K562 (cell line): ENCODE measurements at regions not wholly inside any gene's neighbourhood (a gene's known extent, or its start where the extent isn't known, plus 50 kb on each side); places are given as distances from the start of the nearest gene placed in this dataset.

Source experiments
- DIDO1 ChIP-seq: fragments of 450-650 bp; IDR thresholded peaks from 2 replicates; pipeline ENCODE4 v1.6.1; 2016; ENCODE audit warnings: low read depth, missing biosample characterization, missing genetic modification characterization
- GTF2E2 ChIP-seq: fragments of 200-800 bp; sonication (Bioruptor generic); IDR thresholded peaks from 2 replicates; pipeline ENCODE4 v1.6.1; 2016; ENCODE audit warnings: missing genetic modification characterization, missing compliant biosample characterization
- HNRNPL ChIP-seq: fragments of 200-400 bp; formaldehyde crosslinking; IDR thresholded peaks from 2 replicates; pipeline ENCODE4 v1.6.1; 2017; ENCODE audit warnings: low read depth, mild to moderate bottlenecking, low read length
- HNRNPLL ChIP-seq: fragments of 200-400 bp; formaldehyde crosslinking; IDR thresholded peaks from 2 replicates; pipeline ENCODE4 v1.6.1; 2017; ENCODE audit warnings: low read length, low read depth, mild to moderate bottlenecking; ENCODE audit not compliant: poor library complexity, severe bottlenecking
- JUNB ChIP-seq: fragments of 450-650 bp; formaldehyde crosslinking; conservative IDR thresholded peaks from 2 replicates; pipeline ENCODE4 v1.4.0; 2020; ENCODE audit warnings: mild to moderate bottlenecking
- KAT7 ChIP-seq: sonication (generic); formaldehyde crosslinking; IDR thresholded peaks from 2 replicates; pipeline ENCODE4 v1.8.0; 2022; ENCODE audit warnings: missing genetic modification reagents, mild to moderate bottlenecking, borderline replicate concordance
- NCOA4 ChIP-seq: fragments of 450-650 bp; IDR thresholded peaks from 2 replicates; pipeline ENCODE4 v1.6.1; 2018; ENCODE audit warnings: mild to moderate bottlenecking; ENCODE audit not compliant: partially characterized antibody
- PHB2 ChIP-seq: fragments of 450-650 bp; IDR thresholded peaks from 2 replicates; pipeline ENCODE4 v1.6.1; 2017; ENCODE audit warnings: low read depth
- SAFB ChIP-seq: fragments of 200-400 bp; formaldehyde crosslinking; IDR thresholded peaks from 2 replicates; pipeline ENCODE4 v1.6.1; 2017; ENCODE audit warnings: low read depth, low read length, borderline replicate concordance
- U2AF1 ChIP-seq: fragments of 200-400 bp; formaldehyde crosslinking; optimal IDR thresholded peaks from 2 replicates; pipeline ENCODE3; 2017; ENCODE audit warnings: mild to moderate bottlenecking, low read depth, low read length, moderate library complexity
- XRCC3 ChIP-seq: fragments of 450-650 bp; IDR thresholded peaks from 2 replicates; pipeline ENCODE4 v1.6.1; 2017; ENCODE audit warnings: mild to moderate bottlenecking, moderate library complexity
- ZNF121 ChIP-seq: sonication (generic); formaldehyde crosslinking; conservative IDR thresholded peaks from 2 replicates; pipeline ENCODE4 v1.8.0; 2022; ENCODE audit warnings: missing genetic modification reagents
- ZNF212 ChIP-seq: fragments of 450-650 bp; formaldehyde crosslinking; IDR thresholded peaks from 2 replicates; pipeline ENCODE4 v1.4.0; 2020; ENCODE audit warnings: mild to moderate bottlenecking
- ZNF3 ChIP-seq: fragments of 250-450 bp; sonication (Bioruptor Pico); IDR thresholded peaks from 2 replicates; pipeline ENCODE4 v1.5.0; 2021; ENCODE audit warnings: mild to moderate bottlenecking, moderate library complexity
- ZNF316 ChIP-seq: fragments of 450-650 bp; IDR thresholded peaks from 2 replicates; pipeline ENCODE4 v1.6.1; 2016
- TF ChIP-seq, protein P1 (sequence below): fragments of 250-450 bp; sonication (Bioruptor Pico); IDR thresholded peaks from 2 replicates; pipeline ENCODE4 v1.4.0; 2020
- TF ChIP-seq, protein P2 (sequence below): fragments of 250-450 bp; sonication (Bioruptor Pico); IDR thresholded peaks from 2 replicates; pipeline ENCODE4 v1.8.0; 2022; ENCODE audit warnings: inconsistent platforms
- TF ChIP-seq, protein P3 (sequence below): sonication (generic); formaldehyde crosslinking; IDR thresholded peaks from 2 replicates; pipeline ENCODE4 v1.8.0; 2022; ENCODE audit warnings: mild to moderate bottlenecking, missing genetic modification reagents

GRCh38 chr2:41830600-41830999 is 217.2 kb upstream of the PKDCC start (continued):
- TF ChIP-seq, protein P1, sequence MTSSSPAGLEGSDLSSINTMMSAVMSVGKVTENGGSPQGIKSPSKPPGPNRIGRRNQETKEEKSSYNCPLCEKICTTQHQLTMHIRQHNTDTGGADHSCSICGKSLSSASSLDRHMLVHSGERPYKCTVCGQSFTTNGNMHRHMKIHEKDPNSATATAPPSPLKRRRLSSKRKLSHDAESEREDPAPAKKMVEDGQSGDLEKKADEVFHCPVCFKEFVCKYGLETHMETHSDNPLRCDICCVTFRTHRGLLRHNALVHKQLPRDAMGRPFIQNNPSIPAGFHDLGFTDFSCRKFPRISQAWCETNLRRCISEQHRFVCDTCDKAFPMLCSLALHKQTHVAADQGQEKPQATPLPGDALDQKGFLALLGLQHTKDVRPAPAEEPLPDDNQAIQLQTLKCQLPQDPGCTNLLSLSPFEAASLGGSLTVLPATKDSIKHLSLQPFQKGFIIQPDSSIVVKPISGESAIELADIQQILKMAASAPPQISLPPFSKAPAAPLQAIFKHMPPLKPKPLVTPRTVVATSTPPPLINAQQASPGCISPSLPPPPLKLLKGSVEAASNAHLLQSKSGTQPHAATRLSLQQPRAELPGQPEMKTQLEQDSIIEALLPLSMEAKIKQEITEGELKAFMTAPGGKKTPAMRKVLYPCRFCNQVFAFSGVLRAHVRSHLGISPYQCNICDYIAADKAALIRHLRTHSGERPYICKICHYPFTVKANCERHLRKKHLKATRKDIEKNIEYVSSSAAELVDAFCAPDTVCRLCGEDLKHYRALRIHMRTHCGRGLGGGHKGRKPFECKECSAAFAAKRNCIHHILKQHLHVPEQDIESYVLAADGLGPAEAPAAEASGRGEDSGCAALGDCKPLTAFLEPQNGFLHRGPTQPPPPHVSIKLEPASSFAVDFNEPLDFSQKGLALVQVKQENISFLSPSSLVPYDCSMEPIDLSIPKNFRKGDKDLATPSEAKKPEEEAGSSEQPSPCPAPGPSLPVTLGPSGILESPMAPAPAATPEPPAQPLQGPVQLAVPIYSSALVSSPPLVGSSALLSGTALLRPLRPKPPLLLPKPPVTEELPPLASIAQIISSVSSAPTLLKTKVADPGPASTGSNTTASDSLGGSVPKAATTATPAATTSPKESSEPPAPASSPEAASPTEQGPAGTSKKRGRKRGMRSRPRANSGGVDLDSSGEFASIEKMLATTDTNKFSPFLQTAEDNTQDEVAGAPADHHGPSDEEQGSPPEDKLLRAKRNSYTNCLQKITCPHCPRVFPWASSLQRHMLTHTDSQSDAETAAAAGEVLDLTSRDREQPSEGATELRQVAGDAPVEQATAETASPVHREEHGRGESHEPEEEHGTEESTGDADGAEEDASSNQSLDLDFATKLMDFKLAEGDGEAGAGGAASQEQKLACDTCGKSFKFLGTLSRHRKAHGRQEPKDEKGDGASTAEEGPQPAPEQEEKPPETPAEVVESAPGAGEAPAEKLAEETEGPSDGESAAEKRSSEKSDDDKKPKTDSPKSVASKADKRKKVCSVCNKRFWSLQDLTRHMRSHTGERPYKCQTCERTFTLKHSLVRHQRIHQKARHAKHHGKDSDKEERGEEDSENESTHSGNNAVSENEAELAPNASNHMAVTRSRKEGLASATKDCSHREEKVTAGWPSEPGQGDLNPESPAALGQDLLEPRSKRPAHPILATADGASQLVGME (CRISPR knock-in tag), result no peak
- TF ChIP-seq ZNF3 (CRISPR knock-in tag), result no peak
- TF ChIP-seq JUNB, result no peak
- no peak for TF ChIP-seq HNRNPL
- TF ChIP-seq ZNF121 (CRISPR knock-in tag), result no peak
- TF ChIP-seq GTF2E2, result no peak
- TF ChIP-seq SAFB, result no peak
- TF ChIP-seq PHB2, result no peak
- no peak for TF ChIP-seq ZNF212 (CRISPR knock-in tag)
- no peak for TF ChIP-seq HNRNPLL
- TF ChIP-seq NCOA4, result no peak
- TF ChIP-seq KAT7 (CRISPR knock-in tag), result no peak
- TF ChIP-seq, protein P2, sequence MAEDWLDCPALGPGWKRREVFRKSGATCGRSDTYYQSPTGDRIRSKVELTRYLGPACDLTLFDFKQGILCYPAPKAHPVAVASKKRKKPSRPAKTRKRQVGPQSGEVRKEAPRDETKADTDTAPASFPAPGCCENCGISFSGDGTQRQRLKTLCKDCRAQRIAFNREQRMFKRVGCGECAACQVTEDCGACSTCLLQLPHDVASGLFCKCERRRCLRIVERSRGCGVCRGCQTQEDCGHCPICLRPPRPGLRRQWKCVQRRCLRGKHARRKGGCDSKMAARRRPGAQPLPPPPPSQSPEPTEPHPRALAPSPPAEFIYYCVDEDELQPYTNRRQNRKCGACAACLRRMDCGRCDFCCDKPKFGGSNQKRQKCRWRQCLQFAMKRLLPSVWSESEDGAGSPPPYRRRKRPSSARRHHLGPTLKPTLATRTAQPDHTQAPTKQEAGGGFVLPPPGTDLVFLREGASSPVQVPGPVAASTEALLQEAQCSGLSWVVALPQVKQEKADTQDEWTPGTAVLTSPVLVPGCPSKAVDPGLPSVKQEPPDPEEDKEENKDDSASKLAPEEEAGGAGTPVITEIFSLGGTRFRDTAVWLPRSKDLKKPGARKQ (CRISPR knock-in tag), result no peak
- TF ChIP-seq U2AF1, result no peak
- no peak for TF ChIP-seq ZNF316
- TF ChIP-seq, protein P3, sequence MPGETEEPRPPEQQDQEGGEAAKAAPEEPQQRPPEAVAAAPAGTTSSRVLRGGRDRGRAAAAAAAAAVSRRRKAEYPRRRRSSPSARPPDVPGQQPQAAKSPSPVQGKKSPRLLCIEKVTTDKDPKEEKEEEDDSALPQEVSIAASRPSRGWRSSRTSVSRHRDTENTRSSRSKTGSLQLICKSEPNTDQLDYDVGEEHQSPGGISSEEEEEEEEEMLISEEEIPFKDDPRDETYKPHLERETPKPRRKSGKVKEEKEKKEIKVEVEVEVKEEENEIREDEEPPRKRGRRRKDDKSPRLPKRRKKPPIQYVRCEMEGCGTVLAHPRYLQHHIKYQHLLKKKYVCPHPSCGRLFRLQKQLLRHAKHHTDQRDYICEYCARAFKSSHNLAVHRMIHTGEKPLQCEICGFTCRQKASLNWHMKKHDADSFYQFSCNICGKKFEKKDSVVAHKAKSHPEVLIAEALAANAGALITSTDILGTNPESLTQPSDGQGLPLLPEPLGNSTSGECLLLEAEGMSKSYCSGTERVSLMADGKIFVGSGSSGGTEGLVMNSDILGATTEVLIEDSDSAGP (CRISPR knock-in tag), result no peak
- TF ChIP-seq DIDO1 (tag), result no peak
- TF ChIP-seq XRCC3, result no peak
